Mesodermal cell (in vitro differentiated cells): ENCODE measurements at regions not wholly inside any gene's neighbourhood (a gene's known extent, or its start where the extent isn't known, plus 50 kb on each side); places are given as distances from the start of the nearest gene placed in this dataset.

Source experiments
- H3K27ac ChIP-seq: 2 replicates; pipeline ENCODE4 v1.7.0; 2013; ENCODE audit warnings: mild to moderate bottlenecking, low read depth, low read length, moderate library complexity; ENCODE audit not compliant: severe bottlenecking
- H3K36me3 ChIP-seq: 2 replicates; pipeline ENCODE4 v1.7.1; 2013; ENCODE audit warnings: mild to moderate bottlenecking, low read length, moderate library complexity; ENCODE audit not compliant: control insufficient read depth, insufficient read depth
- H3K4me1 ChIP-seq: one replicate; pipeline ENCODE4 v1.7.1; 2013; ENCODE audit warnings: mild to moderate bottlenecking, low read length; ENCODE audit not compliant: insufficient read depth, control insufficient read depth, poor library complexity, severe bottlenecking
- H3K4me3 ChIP-seq: 2 replicates; pipeline ENCODE4 v1.7.0; 2013; ENCODE audit warnings: low read length, control low read depth, mild to moderate bottlenecking; ENCODE audit not compliant: insufficient read depth, poor library complexity, severe bottlenecking; ENCODE audit errors: extremely low read depth
- H3K9me3 ChIP-seq: 2 replicates; pipeline ENCODE4 v1.7.1; 2013; ENCODE audit warnings: mild to moderate bottlenecking, low read length, moderate library complexity; ENCODE audit not compliant: control insufficient read depth
- WGBS, 2 experiments: methylation state at CpG; one replicate each; pipeline ENCODE4 v1.1.5; 2013; ENCODE audit warnings: missing lambda C conversion rate in 2 of 2; ENCODE audit not compliant: insufficient coverage in 2 of 2; 5-methylcytosine and 5-hydroxymethylcytosine counted together

DNA sequence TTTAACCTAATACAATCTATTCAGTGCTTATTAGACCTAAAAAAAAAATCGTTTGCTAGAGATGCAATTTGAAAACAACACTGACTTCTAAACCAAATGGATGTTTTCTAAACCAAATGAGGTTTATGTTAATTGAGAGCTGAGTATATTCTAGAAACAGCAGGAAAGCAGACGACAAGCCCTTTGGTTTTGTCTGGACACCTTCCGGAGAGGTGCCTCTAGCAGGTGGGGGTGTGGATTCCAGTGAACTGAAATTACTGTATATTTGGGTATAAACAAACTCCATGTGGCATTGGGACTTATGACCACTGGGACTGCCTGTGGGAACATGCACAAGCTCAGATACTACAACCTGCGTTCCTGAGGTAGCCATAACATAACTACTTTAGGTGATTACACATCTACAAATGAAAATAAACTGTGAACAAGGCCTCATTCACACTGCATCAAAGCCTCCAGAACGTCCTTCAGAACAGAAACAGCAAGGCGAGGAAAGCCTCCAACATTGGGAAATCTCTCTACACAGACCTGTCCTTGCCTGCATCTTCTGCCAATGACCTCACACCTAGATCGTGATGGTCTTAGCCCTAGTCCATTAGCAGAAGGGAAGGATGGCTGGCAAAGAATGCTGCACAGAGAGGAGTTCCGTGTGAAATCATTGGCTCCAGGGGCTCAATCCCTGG is 206.8 kb upstream of the FOXQ1 start:
- WGBS, 2 experiments, result 58 to 59% methylated on average over 6 of the region's 8 CpGs
- H3K4me3 ChIP-seq, result no peak overlapping the region
- H3K4me1 ChIP-seq, result no peaks in the 10 kb centered on the region
- no peaks in the 10 kb centered on the region for H3K36me3 ChIP-seq
- no peaks in the 10 kb centered on the region for H3K9me3 ChIP-seq
- H3K27ac ChIP-seq, result no peak overlapping the region

- Histone ChIP-seq H3K36me3 (no peaks in the 10 kb centered on the region), H3K27ac (no peak overlapping the region), H3K4me1 (no peaks in the 10 kb centered on the region), H3K4me3 (no peak overlapping the region), H3K9me3 (no peaks in the 10 kb centered on the region)
- 41 to 63% methylated on average over 4 to 6 of the region's 7 CpGs for WGBS, 2 experiments
These were observed 207.8 kb upstream of the FOXQ1 start for GRCh38 chr6:1103945-1104623.

GRCh38 chr6:1103021-1103420 is 208.9 kb upstream of the FOXQ1 start:
- Histone ChIP-seq H3K27ac (no peak overlapping the region), H3K4me3 (no peak overlapping the region), H3K36me3 (no peaks in the 10 kb centered on the region), H3K4me1 (no peaks in the 10 kb centered on the region), H3K9me3 (no peaks in the 10 kb centered on the region)
- 96% methylated on average over 7 to 8 of the region's 8 CpGs for WGBS, 2 experiments

DNA sequence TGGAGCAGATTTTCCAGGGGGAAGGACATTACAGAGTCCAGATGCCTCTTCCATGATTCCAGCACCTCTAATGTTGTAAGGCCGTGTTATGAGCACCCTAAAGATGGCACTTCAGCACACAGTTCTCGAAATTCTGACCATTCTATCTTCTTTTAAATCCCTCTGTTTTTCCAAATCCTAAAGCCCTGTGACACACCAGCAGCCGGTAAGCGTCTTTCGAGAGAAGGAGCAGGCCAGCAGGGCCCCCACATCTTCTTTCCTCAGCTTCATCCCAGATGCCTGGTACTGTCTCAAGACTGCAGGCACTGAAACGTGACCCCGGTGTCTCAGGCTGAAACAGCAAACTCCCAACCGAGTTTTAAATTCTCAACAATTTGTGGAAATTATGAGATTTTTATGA is 211.6 kb upstream of the FOXQ1 start:
- no peaks in the 10 kb centered on the region for H3K9me3 ChIP-seq
- H3K27ac ChIP-seq, result no peak overlapping the region
- H3K4me3 ChIP-seq, result no peak overlapping the region
- WGBS, 2 experiments, result 92 to 98% methylated on average over 5 to 7 of the region's 8 CpGs
- H3K36me3 ChIP-seq, result no peaks in the 10 kb centered on the region
- H3K4me1 ChIP-seq, result no peaks in the 10 kb centered on the region

DNA sequence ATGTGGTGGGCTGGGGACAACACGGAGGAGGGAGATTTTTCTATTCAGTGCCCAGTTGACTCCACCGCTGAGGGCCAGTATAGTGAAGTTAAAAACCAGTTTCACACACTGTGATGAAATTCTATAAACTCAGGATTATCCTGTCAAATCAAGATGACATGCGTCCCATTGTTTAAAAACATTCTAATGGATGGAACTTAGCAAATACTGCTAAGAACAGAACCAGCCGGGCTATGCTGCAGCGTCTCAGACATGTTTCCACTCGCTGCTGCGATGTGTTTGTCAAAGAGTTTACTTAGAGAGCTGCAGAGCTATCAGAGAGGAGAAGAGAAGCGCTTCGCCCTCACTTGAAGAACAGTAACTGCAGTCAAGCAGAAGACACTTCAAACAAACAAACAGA is 212.6 kb upstream of the FOXQ1 start:
- Histone ChIP-seq H3K4me1 (no peaks in the 10 kb centered on the region), H3K9me3 (no peaks in the 10 kb centered on the region), H3K36me3 (no peaks in the 10 kb centered on the region), H3K4me3 (no peak overlapping the region), H3K27ac (no peak overlapping the region)
- 93 to 95% methylated on average over 5 to 7 of the region's 9 CpGs for WGBS, 2 experiments

DNA sequence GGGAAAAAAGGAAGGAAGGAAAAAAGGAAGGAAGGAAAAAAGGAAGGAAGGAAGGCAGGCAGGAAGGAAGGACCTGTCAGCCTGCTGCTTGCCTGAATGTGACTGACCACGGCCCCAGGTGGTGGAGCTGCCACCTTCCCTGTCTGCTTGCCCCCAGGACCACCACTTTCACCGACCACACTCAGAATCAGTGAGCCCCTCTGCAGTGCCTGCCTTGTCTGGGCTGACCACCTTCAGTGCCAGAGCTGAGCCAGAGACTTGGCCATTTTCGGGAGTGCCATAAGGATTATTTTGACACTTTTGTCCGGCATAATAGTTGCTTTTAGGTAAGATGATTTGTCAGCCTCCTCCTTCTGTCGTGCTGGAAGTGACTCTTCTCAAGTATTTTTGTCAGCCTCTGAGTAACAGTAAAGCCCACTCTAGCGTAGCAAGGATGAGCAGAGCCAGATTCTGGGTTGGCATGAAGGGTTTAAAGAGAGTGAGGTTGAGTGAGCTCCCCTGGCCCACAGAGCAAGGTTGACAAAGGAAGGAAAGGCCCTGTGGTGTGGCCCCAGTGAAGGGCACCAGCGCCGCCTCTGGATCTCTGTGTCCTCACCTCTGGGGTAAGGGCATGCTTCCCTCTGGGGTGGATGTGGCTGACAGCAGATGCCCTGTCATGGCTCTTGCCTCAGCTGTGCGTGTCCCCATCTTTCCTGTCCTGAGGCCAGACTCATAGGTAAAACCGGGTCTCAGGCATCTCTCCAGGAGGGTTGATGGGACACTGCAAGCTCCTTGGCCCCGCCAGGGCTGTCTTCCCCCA is 214.7 kb upstream of the FOXQ1 start:
- Histone ChIP-seq H3K27ac (no peak overlapping the region), H3K9me3 (no peaks in the 10 kb centered on the region), H3K4me3 (no peak overlapping the region), H3K4me1 (peaks cover 3% of the 10 kb centered on the region), H3K36me3 (no peaks in the 10 kb centered on the region)
- 90 to 96% methylated on average over 8 to 11 of the region's 11 CpGs for WGBS, 2 experiments

- H3K27ac ChIP-seq, result no peak overlapping the region
These were observed 217.6 kb upstream of the FOXQ1 start for GRCh38 chr6:1094306-1094705.

DNA sequence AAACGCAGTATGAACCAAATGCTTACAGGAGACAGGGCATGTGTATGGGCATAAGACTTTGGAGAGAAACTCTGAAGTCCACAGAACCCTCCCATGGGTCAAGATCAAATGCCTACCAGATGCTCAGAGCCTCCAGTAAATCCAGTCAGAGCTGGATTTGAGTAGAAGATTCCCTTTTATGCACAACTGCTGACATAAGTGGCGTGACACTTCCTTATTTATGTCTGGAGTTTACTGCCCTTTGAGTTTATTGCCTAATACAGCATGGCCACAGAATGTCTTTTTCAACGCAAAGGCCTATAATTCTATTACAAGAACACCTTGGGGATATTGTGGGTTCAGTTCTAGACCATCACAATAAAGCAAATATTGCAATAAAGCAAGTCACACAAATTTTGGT is 220.0 kb upstream of the FOXQ1 start:
- H3K9me3 ChIP-seq, result no peaks in the 10 kb centered on the region
- peaks cover 3% of the 10 kb centered on the region for H3K4me1 ChIP-seq
- no peak overlapping the region for H3K4me3 ChIP-seq
- 80% methylated on average over 1 of the region's 3 CpGs; no CpG with 5 or more reads in 1 of the 2 experiments for WGBS, 2 experiments
- H3K27ac ChIP-seq, result no peak overlapping the region
- no peaks in the 10 kb centered on the region for H3K36me3 ChIP-seq

More at GRCh38 chr6:1094306-1094705, 217.6 kb upstream of the FOXQ1 start:
- WGBS, 2 experiments, result no CpG with 5 or more reads among the region's 1 CpG
- Histone ChIP-seq H3K9me3 (no peaks in the 10 kb centered on the region), H3K4me3 (no peak overlapping the region), H3K4me1 (peaks cover 3% of the 10 kb centered on the region), H3K36me3 (no peaks in the 10 kb centered on the region)

DNA sequence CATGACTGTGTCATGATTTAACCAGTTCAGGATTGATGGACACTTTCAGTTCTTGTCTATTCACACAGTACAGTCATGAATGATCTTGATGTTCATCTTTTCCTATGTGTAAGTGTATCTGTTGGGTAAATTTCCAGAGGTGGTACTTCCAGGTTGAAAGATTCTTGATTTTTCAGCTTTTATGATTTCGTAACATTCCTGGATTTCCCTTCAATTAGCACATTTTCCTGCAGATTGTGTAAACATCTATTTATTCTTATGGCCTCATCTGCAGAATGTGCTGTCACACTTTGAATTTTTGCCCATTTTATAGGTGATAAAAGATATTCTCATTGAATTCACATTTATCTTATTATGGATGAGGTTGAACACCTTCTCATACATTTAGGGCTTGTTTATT is 222.0 kb upstream of the FOXQ1 start:
- H3K27ac ChIP-seq, result no peak overlapping the region
- 80% methylated on average over 1 of the region's 1 CpG; no CpG with 5 or more reads in 1 of the 2 experiments for WGBS, 2 experiments
- H3K4me3 ChIP-seq, result no peak overlapping the region
- H3K36me3 ChIP-seq, result no peaks in the 10 kb centered on the region
- peaks cover 3% of the 10 kb centered on the region for H3K4me1 ChIP-seq
- H3K9me3 ChIP-seq, result no peaks in the 10 kb centered on the region

DNA sequence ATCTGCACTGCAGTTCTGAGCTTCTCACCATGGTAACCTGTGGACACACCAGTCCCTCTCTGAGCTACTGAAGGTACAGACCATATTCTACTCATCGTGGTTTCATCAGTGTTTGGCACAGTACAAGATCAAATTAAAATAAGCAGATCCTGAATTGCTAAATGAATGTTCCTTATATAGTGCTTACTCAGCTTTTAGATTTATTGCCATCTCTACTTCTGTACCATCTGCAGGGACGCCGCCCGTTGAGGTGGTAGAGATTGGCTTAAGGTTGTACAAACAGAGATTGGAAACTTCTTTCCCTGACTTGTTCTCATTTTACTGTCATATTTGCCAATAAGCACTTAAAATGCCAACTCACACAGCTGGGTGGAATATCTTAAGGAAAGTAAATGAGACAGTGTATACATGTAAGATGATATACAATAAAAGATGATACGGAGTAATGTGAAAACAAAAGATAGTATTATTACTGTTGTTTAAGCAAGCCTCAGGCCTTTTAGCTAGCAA is 223.4 kb upstream of the FOXQ1 start:
- Histone ChIP-seq H3K27ac (no peak overlapping the region), H3K4me1 (no peaks in the 10 kb centered on the region), H3K9me3 (no peaks in the 10 kb centered on the region), H3K36me3 (no peaks in the 10 kb centered on the region), H3K4me3 (no peak overlapping the region)
- WGBS, 2 experiments, result no CpG with 5 or more reads among the region's 5 CpGs
